ENCODE measurements at regions not wholly inside any gene's neighbourhood (a gene's known extent, or its start where the extent isn't known, plus 50 kb on each side); places are given as distances from the start of the nearest gene placed in this dataset.

DNA sequence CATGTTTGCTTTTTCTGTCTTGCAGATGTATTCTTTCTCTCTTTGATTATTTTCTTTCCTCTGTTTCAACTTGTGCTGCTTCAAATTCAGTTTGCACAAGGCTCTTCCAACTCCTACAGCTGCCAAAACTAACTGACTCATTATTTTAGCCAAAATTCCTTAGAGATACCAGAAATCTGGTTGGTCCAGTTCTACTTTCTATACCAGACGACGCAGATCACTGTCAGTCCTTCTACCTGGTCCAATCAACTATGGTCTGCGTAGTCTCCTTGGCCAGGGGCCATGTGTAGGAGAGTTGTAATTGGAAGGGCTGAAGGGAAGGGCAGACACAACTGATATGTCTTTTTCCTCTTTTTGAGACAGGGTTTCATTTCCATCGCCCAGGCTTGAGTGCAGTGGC, 51.9 kb upstream of the JAK2 start:
- Histone ChIP-seq H3K9me3 (no peaks in the 10 kb centered on the region), H3K27ac (no peak overlapping the region)
- TF ChIP-seq, protein P1, sequence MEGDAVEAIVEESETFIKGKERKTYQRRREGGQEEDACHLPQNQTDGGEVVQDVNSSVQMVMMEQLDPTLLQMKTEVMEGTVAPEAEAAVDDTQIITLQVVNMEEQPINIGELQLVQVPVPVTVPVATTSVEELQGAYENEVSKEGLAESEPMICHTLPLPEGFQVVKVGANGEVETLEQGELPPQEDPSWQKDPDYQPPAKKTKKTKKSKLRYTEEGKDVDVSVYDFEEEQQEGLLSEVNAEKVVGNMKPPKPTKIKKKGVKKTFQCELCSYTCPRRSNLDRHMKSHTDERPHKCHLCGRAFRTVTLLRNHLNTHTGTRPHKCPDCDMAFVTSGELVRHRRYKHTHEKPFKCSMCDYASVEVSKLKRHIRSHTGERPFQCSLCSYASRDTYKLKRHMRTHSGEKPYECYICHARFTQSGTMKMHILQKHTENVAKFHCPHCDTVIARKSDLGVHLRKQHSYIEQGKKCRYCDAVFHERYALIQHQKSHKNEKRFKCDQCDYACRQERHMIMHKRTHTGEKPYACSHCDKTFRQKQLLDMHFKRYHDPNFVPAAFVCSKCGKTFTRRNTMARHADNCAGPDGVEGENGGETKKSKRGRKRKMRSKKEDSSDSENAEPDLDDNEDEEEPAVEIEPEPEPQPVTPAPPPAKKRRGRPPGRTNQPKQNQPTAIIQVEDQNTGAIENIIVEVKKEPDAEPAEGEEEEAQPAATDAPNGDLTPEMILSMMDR (IDR thresholded peaks at IDR 0.05): no peak
- TF ChIP-seq POLR2A (IDR thresholded peaks at IDR 0.05) (no peak), EP300 (IDR thresholded peaks at IDR 0.05) (no peak)

DNA sequence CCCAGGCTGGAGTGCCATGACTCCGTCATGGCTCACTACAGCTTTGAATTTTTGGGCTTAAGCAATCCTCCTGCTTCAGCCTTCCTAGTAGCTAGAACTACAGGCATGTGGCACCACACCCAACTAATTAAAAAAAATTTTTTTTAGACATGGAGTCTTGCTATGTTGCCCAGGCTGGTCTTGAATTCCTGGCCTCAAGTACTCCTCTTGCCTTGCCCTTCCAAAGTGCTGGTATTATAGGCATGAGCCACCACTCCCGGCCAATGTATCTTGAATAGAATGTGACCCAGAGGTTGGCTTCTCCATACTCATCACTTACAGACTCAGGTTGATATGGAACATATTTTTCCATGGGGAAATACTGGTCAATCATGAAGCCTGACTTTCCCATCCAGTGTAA, 51.2 kb upstream of the JAK2 start:
- Histone ChIP-seq H3K36me3 (no peaks in the 10 kb centered on the region), H3K27ac (no peak overlapping the region), H3K9me3 (no peaks in the 10 kb centered on the region), H3K4me3 (no peak overlapping the region), H3K4me1 (peaks cover 0 to 33% (median 9%) of the 10 kb centered on the region in 4 donors), H3K27me3 (no peaks in the 10 kb centered on the region)
- DNase-seq (ENCODE audit: low spot score in 2 of 2): no peak
- TF ChIP-seq EP300 (IDR thresholded peaks at IDR 0.05) (no peak), POLR2A (IDR thresholded peaks at IDR 0.05) (no peak)
- TF ChIP-seq, protein P1 (IDR thresholded peaks at IDR 0.05): no peak
- 95 to 100% methylated on average over 2 of the region's 2 CpGs for WGBS, 2 donors

More for the DNA sequence above, 51.9 kb upstream of the JAK2 start:
- Histone ChIP-seq H3K4me1 (peaks cover 0 to 33% (median 7%) of the 10 kb centered on the region in 4 donors), H3K27me3 (no peaks in the 10 kb centered on the region), H3K36me3 (no peaks in the 10 kb centered on the region), H3K4me3 (no peak overlapping the region)
- DNase-seq (ENCODE audit: low spot score in 2 of 2): no peak
- WGBS, 2 donors: 60 to 66% methylated on average over 4 of the region's 4 CpGs

DNA sequence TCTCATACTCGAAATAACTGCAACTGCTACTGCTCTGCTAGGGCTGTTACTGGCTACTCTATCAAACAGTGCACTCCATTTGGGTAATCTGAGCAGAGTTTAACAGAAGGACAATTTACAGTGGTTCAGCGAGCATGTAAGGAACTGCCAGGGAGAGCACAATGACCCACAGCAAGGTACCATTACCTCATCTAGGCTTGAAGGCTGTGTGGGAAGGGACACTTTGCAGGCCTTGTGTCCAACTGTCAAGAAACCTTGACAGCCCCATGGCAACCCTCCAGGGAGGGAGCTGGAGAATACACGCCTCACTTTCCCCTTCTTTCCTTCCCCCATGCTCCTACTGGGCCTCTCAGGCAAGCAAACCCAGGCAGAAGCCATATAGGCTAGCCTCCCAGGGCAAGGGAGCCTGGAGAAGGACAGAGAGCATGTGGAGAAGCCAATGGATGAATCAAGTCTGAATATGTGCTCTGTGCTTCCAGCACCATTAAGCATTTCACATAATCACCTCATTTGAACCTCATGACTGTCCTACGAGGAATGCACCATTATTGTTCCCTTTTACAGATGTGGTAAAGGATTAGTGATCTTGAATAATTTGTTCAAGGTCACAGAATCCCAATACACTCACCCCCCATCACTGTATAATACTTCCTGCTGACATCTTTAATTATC, 49.9 kb upstream of the JAK2 start:
- Histone ChIP-seq H3K27ac (no peak overlapping the region), H3K4me3 (no peak overlapping the region), H3K36me3 (no peaks in the 10 kb centered on the region), H3K4me1 (peaks cover 0 to 33% (median 9%) of the 10 kb centered on the region in 4 donors), H3K9me3 (no peaks in the 10 kb centered on the region), H3K27me3 (no peaks in the 10 kb centered on the region)
- TF ChIP-seq, protein P1 (IDR thresholded peaks at IDR 0.05): no peak
- no peak for TF ChIP-seq POLR2A (IDR thresholded peaks at IDR 0.05)
- TF ChIP-seq EP300 (IDR thresholded peaks at IDR 0.05): no peak
- WGBS, 2 donors: 66 to 73% methylated on average over 4 of the region's 4 CpGs
- DNase-seq (ENCODE audit: low spot score in 2 of 2): no peak
